GM08714 (cell line): ENCODE measurements at regions not wholly inside any gene's neighbourhood (a gene's known extent, or its start where the extent isn't known, plus 50 kb on each side); places are given as distances from the start of the nearest gene placed in this dataset.

Experiments used
- H3K4me3 ChIP-seq: fragments of 200-500 bp; sonication (Bioruptor generic); 2 replicates; pipeline ENCODE4 v1.5.1; 2014; ENCODE audit warnings: mild to moderate bottlenecking, low read length, inconsistent platforms
- ZNF274 ChIP-seq: IDR thresholded peaks from 2 replicates; pipeline ENCODE4 v1.6.1; 2012; ENCODE audit warnings: mild to moderate bottlenecking, low read depth, low read length

DNA sequence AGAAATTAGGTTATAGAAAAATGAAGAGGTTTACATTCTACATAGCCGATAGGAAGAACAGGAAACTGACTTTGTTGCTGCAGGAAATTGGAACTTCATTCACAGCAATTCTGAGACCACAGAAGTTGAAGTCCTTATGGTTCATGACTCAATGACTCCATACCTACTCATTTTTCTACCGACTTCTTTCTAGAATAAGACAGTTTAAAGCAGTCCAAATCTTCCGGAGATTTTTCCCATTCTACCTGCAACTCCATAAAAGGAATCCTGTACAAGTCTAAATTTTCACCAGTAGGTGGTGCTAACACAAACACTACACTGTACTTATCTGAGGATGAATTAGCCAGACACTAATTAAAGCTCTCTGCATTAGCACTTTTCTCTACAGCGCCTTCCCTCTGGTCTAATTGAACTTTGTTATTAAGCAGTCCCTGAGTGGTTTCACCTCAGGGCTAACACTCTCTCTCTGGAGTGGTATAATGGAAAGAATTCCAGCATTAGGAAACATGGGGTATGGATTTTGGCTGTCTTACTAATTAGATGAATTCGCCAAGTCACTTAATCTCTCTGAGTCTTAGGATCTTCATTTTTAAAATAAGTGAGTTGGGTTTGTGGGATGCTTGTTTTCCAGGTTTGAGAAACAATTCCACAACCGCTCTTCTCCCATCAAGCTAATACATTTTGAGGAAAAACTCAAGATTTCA is 167.9 kb downstream of the SMIM20 start:
- no peak overlapping the region for H3K4me3 ChIP-seq
- TF ChIP-seq ZNF274, result no peak

DNA sequence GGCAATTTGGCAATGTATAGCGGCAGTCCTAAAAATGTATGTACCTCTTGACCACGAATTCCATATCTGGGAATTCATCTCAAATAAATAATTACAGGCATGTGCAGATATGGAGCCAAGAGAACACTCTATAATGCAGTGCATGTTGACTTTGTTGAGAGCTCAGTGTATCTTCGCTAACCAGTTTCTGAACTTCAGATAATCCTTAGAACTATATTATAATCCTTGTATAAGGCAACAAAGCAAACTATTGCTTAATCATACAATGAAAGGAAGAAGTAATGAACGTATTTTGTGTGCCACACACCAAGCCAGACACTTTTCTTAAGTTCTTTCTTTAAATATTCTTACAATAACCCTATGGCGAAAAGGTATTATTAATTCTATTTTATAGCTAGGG is 168.5 kb downstream of the SMIM20 start:
- no peak overlapping the region for H3K4me3 ChIP-seq
- TF ChIP-seq ZNF274, result no peak

DNA sequence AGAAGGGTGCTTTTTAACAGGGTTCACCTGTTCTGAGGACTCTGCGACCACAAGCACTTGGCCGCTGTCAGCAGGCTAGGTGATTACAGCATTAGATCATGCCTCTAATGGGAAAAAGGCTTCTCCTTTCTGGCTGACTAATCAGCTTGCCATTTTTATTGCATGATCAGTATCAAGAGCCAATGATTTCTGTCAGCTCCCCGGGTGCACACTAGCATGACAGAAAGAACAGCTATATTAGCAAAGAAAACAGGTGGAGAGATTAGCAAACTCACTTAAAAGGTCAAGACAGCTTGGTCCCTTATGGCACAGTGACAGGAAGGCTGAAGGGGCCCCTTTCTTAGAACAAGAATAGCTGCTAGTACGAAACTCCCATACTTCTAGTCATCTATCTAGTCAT is 170.0 kb downstream of the SMIM20 start:
- H3K4me3 ChIP-seq, result no peak overlapping the region
- no peak for TF ChIP-seq ZNF274

GRCh38 chr4:26084414-26084813 is 170.4 kb downstream of the SMIM20 start:
- no peak for TF ChIP-seq ZNF274
- no peak overlapping the region for H3K4me3 ChIP-seq

- H3K4me3 ChIP-seq, result no peak overlapping the region
- no peak for TF ChIP-seq ZNF274
Measured at GRCh38 chr4:26085551-26085950, 171.5 kb downstream of the SMIM20 start.

DNA sequence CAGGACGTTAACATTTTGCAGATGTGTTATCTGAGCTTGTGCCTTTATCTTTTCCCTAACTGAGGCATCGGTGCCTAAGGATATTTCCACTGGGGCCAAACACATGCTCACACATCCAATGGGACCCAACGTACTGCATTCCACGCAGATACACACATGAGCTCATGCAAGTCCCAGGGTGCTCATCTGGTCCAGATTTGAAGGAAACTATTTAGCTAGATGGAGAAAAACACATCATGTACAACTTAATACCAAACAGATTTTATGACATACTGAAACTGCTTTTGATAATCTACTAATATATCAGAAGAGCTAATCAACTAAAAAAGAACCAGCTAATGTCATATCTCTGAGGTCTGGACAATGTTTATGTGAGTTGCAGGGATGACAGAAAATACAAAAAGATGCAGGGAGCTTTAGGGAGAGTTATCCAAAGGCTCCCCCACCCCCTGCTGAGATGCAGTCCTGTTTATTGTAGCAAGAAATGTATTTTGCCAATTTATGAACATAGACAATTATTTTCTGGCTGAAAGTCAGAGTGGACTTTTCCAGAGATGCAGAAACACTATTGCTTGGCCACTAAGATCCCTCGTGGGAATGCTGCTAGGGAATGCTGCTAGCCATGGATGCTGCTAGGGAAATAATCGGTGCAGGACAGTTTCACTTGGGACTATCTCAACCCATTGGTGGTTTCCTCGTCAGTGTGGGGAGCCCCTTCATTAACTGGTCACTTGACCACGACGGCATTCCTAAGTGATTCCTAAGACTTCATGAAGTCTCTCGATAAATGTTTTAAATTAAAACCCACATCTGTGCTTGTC is 172.8 kb downstream of the SMIM20 start:
- no peak overlapping the region for H3K4me3 ChIP-seq
- TF ChIP-seq ZNF274, result no peak

DNA sequence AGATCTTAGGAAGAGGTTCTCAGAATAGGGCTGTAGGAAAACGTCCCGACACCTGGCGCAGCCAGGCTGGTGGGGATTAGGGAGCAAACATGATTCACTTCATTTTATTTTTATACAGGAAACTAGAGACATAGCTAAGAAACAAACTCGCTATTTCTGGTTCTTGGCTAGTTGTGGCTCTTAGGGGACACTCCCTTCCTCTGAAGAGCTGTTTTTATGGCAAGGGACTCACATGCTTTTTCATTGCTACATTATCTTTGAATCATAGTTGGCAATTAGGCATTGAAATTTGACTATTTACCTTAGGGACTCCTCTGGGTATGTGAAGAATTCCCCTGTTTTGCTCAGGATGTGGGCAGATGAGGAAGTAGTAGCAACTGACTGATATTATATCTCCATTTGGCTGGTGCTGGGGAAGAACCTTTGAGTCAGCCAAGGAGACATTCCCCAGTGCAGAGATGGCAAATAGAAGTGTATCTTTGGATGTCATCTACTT is 174.5 kb downstream of the SMIM20 start:
- H3K4me3 ChIP-seq, result no peak overlapping the region
- TF ChIP-seq ZNF274, result no peak

DNA sequence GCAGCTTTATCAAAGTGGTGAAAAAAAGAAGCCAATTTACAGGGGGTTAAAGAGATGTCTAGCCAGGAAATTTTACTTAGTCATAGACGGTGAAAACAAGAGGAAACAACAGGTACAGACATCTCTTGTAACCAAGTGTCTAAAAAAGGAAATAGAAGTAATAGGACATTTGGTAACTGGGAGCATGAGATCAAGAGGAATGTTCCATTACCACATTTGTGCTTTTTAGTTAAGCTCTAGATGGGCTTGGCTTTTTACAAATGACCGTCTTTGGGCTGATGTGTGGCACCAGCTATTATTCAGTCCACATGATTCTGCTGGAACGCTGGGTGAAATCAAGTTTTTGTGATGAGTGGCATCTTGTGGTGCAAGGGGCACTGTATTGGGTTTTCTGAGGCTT is 179.5 kb downstream of the SMIM20 start:
- no peak overlapping the region for H3K4me3 ChIP-seq
- no peak for TF ChIP-seq ZNF274

- no peak for TF ChIP-seq ZNF274
- H3K4me3 ChIP-seq, result no peak overlapping the region
Measured at GRCh38 chr4:26094076-26094475, 180.1 kb downstream of the SMIM20 start.

GRCh38 chr4:26094911-26095310 is 180.9 kb downstream of the SMIM20 start:
- no peak for TF ChIP-seq ZNF274
- H3K4me3 ChIP-seq, result no peak overlapping the region

- no peak for TF ChIP-seq ZNF274
- no peak overlapping the region for H3K4me3 ChIP-seq
Measured at GRCh38 chr4:26099967-26100366, 185.9 kb downstream of the SMIM20 start.

DNA sequence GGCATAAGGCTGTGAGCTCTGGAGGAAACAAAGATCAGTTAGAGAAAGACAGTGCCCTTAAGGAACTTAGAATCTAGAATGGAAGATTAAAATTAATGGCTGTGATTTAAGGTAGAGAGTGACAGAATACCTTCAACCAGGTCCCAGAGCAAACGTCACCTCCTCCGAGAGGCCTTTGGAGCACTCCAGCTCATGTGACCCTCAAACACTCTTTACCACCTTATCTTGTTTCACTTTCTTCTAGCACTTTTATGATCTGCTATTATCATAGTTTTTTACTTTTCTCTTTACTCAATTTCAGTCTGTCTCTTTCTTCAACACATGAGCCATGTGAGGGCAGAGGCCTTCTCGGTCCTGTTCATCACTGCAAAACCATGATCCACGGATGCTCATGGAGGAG is 187.0 kb downstream of the SMIM20 start:
- no peak for TF ChIP-seq ZNF274
- no peak overlapping the region for H3K4me3 ChIP-seq

DNA sequence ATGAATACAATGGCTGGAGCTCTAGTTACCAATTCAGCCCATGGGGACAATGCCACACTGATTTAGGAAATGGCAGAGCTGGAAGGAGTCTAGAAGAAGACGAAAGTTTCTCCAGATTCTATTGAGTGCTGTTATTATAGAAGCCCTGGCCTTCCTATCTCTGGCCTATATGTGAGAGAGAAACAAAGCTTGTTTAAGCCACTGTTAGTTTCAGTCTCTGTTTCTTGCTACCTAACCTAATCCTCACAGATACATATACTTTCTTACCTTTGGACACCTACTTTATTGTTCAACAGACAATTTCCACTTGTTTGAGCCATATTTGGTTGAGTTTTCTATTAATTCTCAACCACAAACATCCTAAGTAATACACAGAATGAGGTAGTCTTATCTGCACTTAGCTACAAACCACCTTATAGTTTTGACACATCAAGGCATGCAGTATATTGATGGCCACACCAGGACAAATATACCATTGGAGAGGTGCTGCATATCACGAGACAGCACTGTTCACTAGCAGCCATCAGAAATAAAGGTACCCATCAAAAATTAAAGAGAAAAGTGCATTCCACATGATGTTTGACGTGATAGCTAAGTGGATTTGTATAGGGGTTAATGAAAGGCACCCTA is 190.2 kb downstream of the SMIM20 start:
- TF ChIP-seq ZNF274, result no peak

DNA sequence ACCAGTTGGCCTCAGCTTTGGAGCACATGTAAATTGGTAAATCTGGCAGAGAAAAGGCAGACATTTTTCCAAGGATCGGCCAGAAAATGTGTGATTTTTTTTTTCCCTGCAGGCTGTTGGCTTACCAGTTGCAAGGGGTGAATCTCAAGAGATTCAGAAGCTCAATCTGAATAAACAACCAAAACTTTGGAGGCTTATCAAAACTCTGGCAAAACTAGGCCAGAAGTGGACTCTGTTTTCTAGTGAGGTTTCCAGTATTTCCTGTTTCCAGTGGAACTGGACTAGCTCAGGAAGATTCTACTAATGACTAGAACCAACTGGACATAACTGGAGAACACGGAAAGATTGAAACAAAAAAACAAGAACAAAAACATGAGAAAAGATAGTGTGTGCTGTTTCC is 191.3 kb downstream of the SMIM20 start:
- TF ChIP-seq ZNF274, result no peak
- no peak overlapping the region for H3K4me3 ChIP-seq

More for the DNA sequence above, 190.2 kb downstream of the SMIM20 start:
- no peak overlapping the region for H3K4me3 ChIP-seq
